AG04450 (cell line): ENCODE measurements at regions not wholly inside any gene's neighbourhood (a gene's known extent, or its start where the extent isn't known, plus 50 kb on each side); places are given as distances from the start of the nearest gene placed in this dataset.

Experiments
- CTCF ChIA-PET: fragments of 300-600, 350-600 bp; formaldehyde crosslinking; extraction: SDS; loops from one replicate; lab custom pipeline; 2022; ENCODE audit warnings: antibody characterized with exemption, inconsistent platforms; lab: Charles Lee
- POLR2A ChIA-PET: fragments of 350-600 bp; formaldehyde crosslinking; extraction: SDS; loops from one replicate; lab custom pipeline; 2021; ENCODE audit warnings: antibody characterized with exemption, inconsistent platforms; lab: Yijun Ruan, JAX
- DNase-seq: peaks from one replicate; pipeline ENCODE4 v3.0.0-alpha.2; 2011; ENCODE audit warnings: low read depth, low spot score
- H3K27ac ChIP-seq: one replicate; pipeline ENCODE4 v1.5.1; 2012; ENCODE audit warnings: low read depth, low read length, control low read depth
- H3K27me3 ChIP-seq: one replicate; pipeline ENCODE4 v1.6.0; 2012; ENCODE audit warnings: low read length; ENCODE audit not compliant: control insufficient read depth, insufficient read depth
- H3K4me3 ChIP-seq: 2 replicates; pipeline ENCODE4 v1.5.1; 2011; ENCODE audit warnings: mild to moderate bottlenecking, low read depth, low read length, control low read depth
- H3K9me3 ChIP-seq: 2 replicates; pipeline ENCODE4 v1.5.1; 2012; ENCODE audit warnings: low read length; ENCODE audit not compliant: control insufficient read depth, insufficient read depth
- CTCF ChIP-seq: IDR thresholded peaks from 2 replicates; pipeline ENCODE4 v1.5.1; 2011; ENCODE audit warnings: low read depth, low read length, control low read depth, inconsistent platforms

- CTCF ChIA-PET = no interaction called here
These were observed 186.0 kb upstream of the AJAP1 start for GRCh38 chr1:4468386-4468785.

GRCh38 chr1:4468804-4469514 is 185.4 kb upstream of the AJAP1 start:
- H3K27me3 ChIP-seq = no peaks in the 10 kb centered on the region
- no peak for DNase-seq
- TF ChIP-seq CTCF = no peak
- ChIA-PET POLR2A (no interaction called here), CTCF (no interaction called here)
- H3K9me3 ChIP-seq = peaks cover 65% of the 10 kb centered on the region
- H3K27ac ChIP-seq = no peak overlapping the region
- H3K4me3 ChIP-seq = no peak overlapping the region

More at GRCh38 chr1:4468386-4468785, 186.0 kb upstream of the AJAP1 start:
- no peaks in the 10 kb centered on the region for H3K27me3 ChIP-seq
- peaks cover 71% of the 10 kb centered on the region for H3K9me3 ChIP-seq
- POLR2A ChIA-PET = no interaction called here
- DNase-seq = no peak
- H3K4me3 ChIP-seq = no peak overlapping the region
- H3K27ac ChIP-seq = no peak overlapping the region
- TF ChIP-seq CTCF = no peak

- H3K4me3 ChIP-seq = no peak overlapping the region
- POLR2A ChIA-PET = no interaction called here
- CTCF ChIA-PET = no interaction called here
- no peak overlapping the region for H3K27ac ChIP-seq
- no peaks in the 10 kb centered on the region for H3K27me3 ChIP-seq
- no peak for DNase-seq
- H3K9me3 ChIP-seq = peaks cover 39% of the 10 kb centered on the region
- no peak for TF ChIP-seq CTCF
These were observed 178.0 kb upstream of the AJAP1 start for GRCh38 chr1:4476394-4476793.

GRCh38 chr1:4481451-4481850 is 173.0 kb upstream of the AJAP1 start:
- ChIA-PET POLR2A (no interaction called here), CTCF (interaction anchor here (0.6 kb wide), 1 partner anchor 401 kb away, joined by 4 read pairs; no protein-coding TSS in a partner anchor)
- Histone ChIP-seq H3K27ac (no peak overlapping the region), H3K4me3 (no peak overlapping the region), H3K27me3 (no peaks in the 10 kb centered on the region), H3K9me3 (peaks cover 64% of the 10 kb centered on the region)
- TF ChIP-seq CTCF = no peak
- DNase-seq = no peak

- CTCF ChIA-PET = no interaction called here
- Histone ChIP-seq H3K9me3 (peaks cover 67% of the 10 kb centered on the region), H3K4me3 (no peak overlapping the region)
These were observed 171.9 kb upstream of the AJAP1 start for GRCh38 chr1:4482526-4482925.

More at GRCh38 chr1:4482526-4482925, 171.9 kb upstream of the AJAP1 start:
- no peak for DNase-seq
- Histone ChIP-seq H3K27me3 (no peaks in the 10 kb centered on the region), H3K27ac (no peak overlapping the region)
- POLR2A ChIA-PET = no interaction called here
- TF ChIP-seq CTCF = no peak
